ENCODE measurements at regions not wholly inside any gene's neighbourhood (a gene's known extent, or its start where the extent isn't known, plus 50 kb on each side); places are given as distances from the start of the nearest gene placed in this dataset.
"Not testable (repeated sequence)": the region's sequence is repeated elsewhere in the genome, so short reads cannot be mapped to it uniquely, and the experiment has no call there.

DNA sequence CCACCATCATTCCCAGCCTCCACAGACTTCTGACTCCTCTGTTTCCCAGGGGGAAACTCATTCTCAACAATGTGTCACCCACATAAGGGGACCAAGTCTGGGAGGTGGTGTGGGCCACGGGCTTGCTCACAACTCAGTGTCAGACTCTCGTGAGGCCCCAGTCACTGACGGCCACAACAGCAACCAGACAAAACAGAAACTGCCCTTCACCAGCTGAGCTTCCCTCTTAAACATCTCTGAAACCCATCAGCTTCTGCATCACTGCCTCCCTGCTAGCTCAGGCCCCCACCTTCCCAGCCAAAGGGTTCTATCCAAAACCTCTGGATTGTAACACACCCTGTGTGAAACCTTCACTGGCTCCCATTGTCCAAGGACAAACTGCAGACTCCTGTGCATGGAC is 273.4 kb downstream of the CDK5RAP2 start:
- 3% methylated on average over 3 of the region's 3 CpGs for WGBS (ENCODE audit: missing lambda C conversion rate)
- DNase-seq (ENCODE audit: low read depth in 1 of 2, low spot score in 1 of 2) (no peak), FAIRE-seq (no peak), ATAC-seq (no peak)
- no peak overlapping the region for H3K4me2 ChIP-seq
- H3K4me1 ChIP-seq = no peaks in the 10 kb centered on the region
- CTCF ChIA-PET = no interaction called here
- no peaks in the 10 kb centered on the region for H3K9me3 ChIP-seq
- no peak overlapping the region for H3K27ac ChIP-seq
- no peak overlapping the region for H3K4me3 ChIP-seq
- TF ChIP-seq GATA3 (IDR thresholded peaks at IDR 0.05; ENCODE audit: borderline replicate concordance) = no peak
- TF ChIP-seq FOXS1 (CRISPR knock-in tag; IDR thresholded peaks at IDR 0.05) = no peak
- TF ChIP-seq MAFK (IDR thresholded peaks at IDR 0.05; ENCODE audit: partially characterized antibody) = no peak
- TF ChIP-seq HMGXB4 (CRISPR knock-in tag; IDR thresholded peaks at IDR 0.05; ENCODE audit: borderline replicate concordance) = no peak
- POLR2A ChIA-PET = no interaction called here

GRCh38 chr9:120306088-120306487 is 273.9 kb downstream of the CDK5RAP2 start:
- CTCF ChIA-PET = no interaction called here

GRCh38 chr9:120304896-120305295 is 275.1 kb downstream of the CDK5RAP2 start:
- FAIRE-seq; DNase-seq (ENCODE audit: low read depth in 1 of 2, low spot score in 1 of 2); H3K4me3 ChIP-seq; H3K27ac ChIP-seq; H3K9me3 ChIP-seq; H3K4me1 ChIP-seq; ATAC-seq; CTCF ChIA-PET; H3K4me2 ChIP-seq; POLR2A ChIA-PET: not testable (repeated sequence)
- 75% methylated on average over 12 of the region's 28 CpGs for WGBS (ENCODE audit: missing lambda C conversion rate)

More at GRCh38 chr9:120306088-120306487, 273.9 kb downstream of the CDK5RAP2 start:
- Histone ChIP-seq H3K4me2 (no peak overlapping the region), H3K4me1 (no peaks in the 10 kb centered on the region), H3K9me3 (no peaks in the 10 kb centered on the region), H3K4me3 (no peak overlapping the region), H3K27ac (no peak overlapping the region)
- no peak for ATAC-seq
- DNase-seq (ENCODE audit: low read depth in 1 of 2, low spot score in 1 of 2) = no peak
- TF ChIP-seq NFE2L2 (conservative IDR thresholded peaks at IDR 0.05; ENCODE audit: low read length) = no peak
- TF ChIP-seq MAZ (IDR thresholded peaks at IDR 0.05; ENCODE audit: borderline replicate concordance, low read depth, low read length) = no peak
- TF ChIP-seq, protein P1, sequence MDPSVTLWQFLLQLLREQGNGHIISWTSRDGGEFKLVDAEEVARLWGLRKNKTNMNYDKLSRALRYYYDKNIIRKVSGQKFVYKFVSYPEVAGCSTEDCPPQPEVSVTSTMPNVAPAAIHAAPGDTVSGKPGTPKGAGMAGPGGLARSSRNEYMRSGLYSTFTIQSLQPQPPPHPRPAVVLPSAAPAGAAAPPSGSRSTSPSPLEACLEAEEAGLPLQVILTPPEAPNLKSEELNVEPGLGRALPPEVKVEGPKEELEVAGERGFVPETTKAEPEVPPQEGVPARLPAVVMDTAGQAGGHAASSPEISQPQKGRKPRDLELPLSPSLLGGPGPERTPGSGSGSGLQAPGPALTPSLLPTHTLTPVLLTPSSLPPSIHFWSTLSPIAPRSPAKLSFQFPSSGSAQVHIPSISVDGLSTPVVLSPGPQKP (IDR thresholded peaks at IDR 0.05; ENCODE audit: low read depth, low read length) = no peak
- no peak for TF ChIP-seq RCOR1 (IDR thresholded peaks at IDR 0.05; ENCODE audit: low read depth, low read length)
- no peak for TF ChIP-seq JUN (IDR thresholded peaks at IDR 0.05)
- no peak for TF ChIP-seq FOSB (CRISPR knock-in tag; IDR thresholded peaks at IDR 0.05)
- TF ChIP-seq EHF (CRISPR knock-in tag; IDR thresholded peaks at IDR 0.05) = no peak
- TF ChIP-seq, protein P2, sequence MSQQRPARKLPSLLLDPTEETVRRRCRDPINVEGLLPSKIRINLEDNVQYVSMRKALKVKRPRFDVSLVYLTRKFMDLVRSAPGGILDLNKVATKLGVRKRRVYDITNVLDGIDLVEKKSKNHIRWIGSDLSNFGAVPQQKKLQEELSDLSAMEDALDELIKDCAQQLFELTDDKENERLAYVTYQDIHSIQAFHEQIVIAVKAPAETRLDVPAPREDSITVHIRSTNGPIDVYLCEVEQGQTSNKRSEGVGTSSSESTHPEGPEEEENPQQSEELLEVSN (IDR thresholded peaks at IDR 0.05; ENCODE audit: borderline replicate concordance, low read depth) = no peak
- no peak for TF ChIP-seq PBX3 (IDR thresholded peaks at IDR 0.05)
- no peak for TF ChIP-seq BHLHE40 (IDR thresholded peaks at IDR 0.05; ENCODE audit: low read depth, low read length)
- no peak for TF ChIP-seq CHD2 (IDR thresholded peaks at IDR 0.05; ENCODE audit: low read length, partially characterized antibody)
- no peak for TF ChIP-seq FOSL2 (IDR thresholded peaks at IDR 0.05)
- TF ChIP-seq FOSL2 (CRISPR knock-in tag; IDR thresholded peaks at IDR 0.05) = no peak
- TF ChIP-seq MYC (IDR thresholded peaks at IDR 0.05; ENCODE audit: borderline replicate concordance, low read length) = no peak
- no peak for TF ChIP-seq POLR2A (IDR thresholded peaks at IDR 0.05; ENCODE audit: low read length)
- no peak for TF ChIP-seq CBX2 (IDR thresholded peaks at IDR 0.05; ENCODE audit: borderline replicate concordance, low read depth)
- WGBS (ENCODE audit: missing lambda C conversion rate) = 2% methylated on average over 3 of the region's 3 CpGs
- POLR2A ChIA-PET = no interaction called here
- no peak for FAIRE-seq

Measured in A549 (cell line).